ENCODE measurements at regions not wholly inside any gene's neighbourhood (a gene's known extent, or its start where the extent isn't known, plus 50 kb on each side); places are given as distances from the start of the nearest gene placed in this dataset.

- Mint-ChIP-seq H3K27ac (ENCODE audit: unreplicated experiment) (no peak overlapping the region), H3K4me1 (ENCODE audit: low read depth, unreplicated experiment) (no peaks in the 10 kb centered on the region), H3K9me3 (ENCODE audit: unreplicated experiment) (no peaks in the 10 kb centered on the region), H3K36me3 (ENCODE audit: insufficient read depth, unreplicated experiment) (no peaks in the 10 kb centered on the region), H3K27me3 (ENCODE audit: insufficient read depth, unreplicated experiment) (peaks cover 22% of the 10 kb centered on the region), H3K4me3 (ENCODE audit: unreplicated experiment) (no peak overlapping the region)
- no peaks in the 10 kb centered on the region for H3K4me1 ChIP-seq
- no TSS peak for BruUV-seq (replicated peaks)
- H3K27me3 ChIP-seq (replicated peaks; ENCODE audit: control insufficient read depth, insufficient read depth, low read length) = no peaks in the 10 kb centered on the region; the same call in 1 of the 2 replicates
- no peak for DNase-seq
- H3K36me3 ChIP-seq (ENCODE audit: control insufficient read depth, insufficient read depth, low read length) = no peaks in the 10 kb centered on the region
- intact Hi-C loops (cut with micrococcal nuclease; ENCODE audit: unreplicated experiment) = no loop called here
- ChIA-PET CTCF (no interaction called here), POLR2A (no interaction called here)
- no peak overlapping the region for H3K4me3 ChIP-seq (ENCODE audit: low read depth, low read length)
- TF ChIP-seq CTCF (IDR thresholded peaks at IDR 0.05; ENCODE audit: insufficient read depth in 1 of 2, low read depth in 1 of 2, low read length in 1 of 2, severe bottlenecking in 1 of 2, unreplicated experiment in 1 of 2) = no peak
- no peaks in the 10 kb centered on the region for H3K9me3 ChIP-seq
Observed at GRCh38 chr3:127371334-127371733, 83.5 kb upstream of the PRR20G start.

- no peaks in the 10 kb centered on the region for H3K36me3 Mint-ChIP-seq (ENCODE audit: insufficient read depth, unreplicated experiment)
- no peak overlapping the region for H3K4me3 ChIP-seq (ENCODE audit: low read depth, low read length)
- no peaks in the 10 kb centered on the region for H3K36me3 ChIP-seq (ENCODE audit: control insufficient read depth, insufficient read depth, low read length)
- no peaks in the 10 kb centered on the region for H3K9me3 Mint-ChIP-seq (ENCODE audit: unreplicated experiment)
- DNase-seq = no peak
- H3K4me1 ChIP-seq = no peaks in the 10 kb centered on the region
- H3K4me3 Mint-ChIP-seq (ENCODE audit: unreplicated experiment) = no peak overlapping the region
- no TSS peak for BruUV-seq (replicated peaks)
- no peaks in the 10 kb centered on the region; the same call in 1 of the 2 replicates for H3K27me3 ChIP-seq (replicated peaks; ENCODE audit: control insufficient read depth, insufficient read depth, low read length)
- peaks cover 27% of the 10 kb centered on the region for H3K27me3 Mint-ChIP-seq (ENCODE audit: insufficient read depth, unreplicated experiment)
- TF ChIP-seq CTCF (IDR thresholded peaks at IDR 0.05; ENCODE audit: insufficient read depth in 1 of 2, low read depth in 1 of 2, low read length in 1 of 2, severe bottlenecking in 1 of 2, unreplicated experiment in 1 of 2) = no peak
- intact Hi-C loops (cut with micrococcal nuclease; ENCODE audit: unreplicated experiment) = no loop called here
- ChIA-PET CTCF (no interaction called here), POLR2A (no interaction called here)
- no peaks in the 10 kb centered on the region for H3K4me1 Mint-ChIP-seq (ENCODE audit: low read depth, unreplicated experiment)
- H3K9me3 ChIP-seq = no peaks in the 10 kb centered on the region
- no peak overlapping the region for H3K27ac Mint-ChIP-seq (ENCODE audit: unreplicated experiment)
Observed at GRCh38 chr3:127370906-127371305, 83.1 kb upstream of the PRR20G start.

GRCh38 chr3:127369356-127369935 is 81.6 kb upstream of the PRR20G start:
- CTCF ChIA-PET = no interaction called here

More at GRCh38 chr3:127369356-127369935, 81.6 kb upstream of the PRR20G start:
- no peak for TF ChIP-seq CTCF (IDR thresholded peaks at IDR 0.05; ENCODE audit: insufficient read depth in 1 of 2, low read depth in 1 of 2, low read length in 1 of 2, severe bottlenecking in 1 of 2, unreplicated experiment in 1 of 2)
- POLR2A ChIA-PET = no interaction called here
- Mint-ChIP-seq H3K4me1 (ENCODE audit: low read depth, unreplicated experiment) (no peaks in the 10 kb centered on the region), H3K9me3 (ENCODE audit: unreplicated experiment) (no peaks in the 10 kb centered on the region), H3K36me3 (ENCODE audit: insufficient read depth, unreplicated experiment) (no peaks in the 10 kb centered on the region), H3K4me3 (ENCODE audit: unreplicated experiment) (no peak overlapping the region), H3K27ac (ENCODE audit: unreplicated experiment) (no peak overlapping the region), H3K27me3 (ENCODE audit: insufficient read depth, unreplicated experiment) (peaks cover 29% of the 10 kb centered on the region)
- Histone ChIP-seq H3K27me3 (replicated peaks; ENCODE audit: control insufficient read depth, insufficient read depth, low read length) (no peaks in the 10 kb centered on the region; the same call in 1 of the 2 replicates), H3K36me3 (ENCODE audit: control insufficient read depth, insufficient read depth, low read length) (no peaks in the 10 kb centered on the region), H3K9me3 (no peaks in the 10 kb centered on the region), H3K4me1 (no peaks in the 10 kb centered on the region), H3K4me3 (ENCODE audit: low read depth, low read length) (no peak overlapping the region)
- intact Hi-C loops (cut with micrococcal nuclease; ENCODE audit: unreplicated experiment) = no loop called here
- no TSS peak for BruUV-seq (replicated peaks)
- DNase-seq = no peak

Data from Caco-2 (cell line).